ENCODE measurements at regions not wholly inside any gene's neighbourhood (a gene's known extent, or its start where the extent isn't known, plus 50 kb on each side); places are given as distances from the start of the nearest gene placed in this dataset.
A peak's percentile ranks its signal among the peaks of the same experiment; 100 is the strongest.
"Not testable (repeated sequence)": the region's sequence is repeated elsewhere in the genome, so short reads cannot be mapped to it uniquely, and the experiment has no call there.

DNA sequence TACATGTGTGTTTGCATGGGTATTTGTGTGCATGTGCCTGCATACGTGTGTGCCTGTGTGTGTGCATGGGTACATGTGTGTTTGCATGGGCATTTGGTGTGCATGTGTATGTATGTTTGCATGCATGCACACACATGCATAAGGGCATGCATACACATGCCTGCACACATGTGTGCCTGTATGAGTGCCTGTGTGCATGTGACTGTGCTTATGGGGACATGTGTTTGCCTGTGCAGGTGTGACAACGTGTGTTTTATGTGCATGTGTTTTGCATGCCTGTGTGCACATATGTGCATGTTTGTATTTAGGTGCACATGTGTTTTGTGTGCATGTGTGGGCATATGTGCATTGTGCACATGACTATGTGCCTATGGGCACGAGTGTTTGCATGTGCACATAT, 165.7 kb downstream of the ERMARD start:
- no peak for DNase-seq

DNA sequence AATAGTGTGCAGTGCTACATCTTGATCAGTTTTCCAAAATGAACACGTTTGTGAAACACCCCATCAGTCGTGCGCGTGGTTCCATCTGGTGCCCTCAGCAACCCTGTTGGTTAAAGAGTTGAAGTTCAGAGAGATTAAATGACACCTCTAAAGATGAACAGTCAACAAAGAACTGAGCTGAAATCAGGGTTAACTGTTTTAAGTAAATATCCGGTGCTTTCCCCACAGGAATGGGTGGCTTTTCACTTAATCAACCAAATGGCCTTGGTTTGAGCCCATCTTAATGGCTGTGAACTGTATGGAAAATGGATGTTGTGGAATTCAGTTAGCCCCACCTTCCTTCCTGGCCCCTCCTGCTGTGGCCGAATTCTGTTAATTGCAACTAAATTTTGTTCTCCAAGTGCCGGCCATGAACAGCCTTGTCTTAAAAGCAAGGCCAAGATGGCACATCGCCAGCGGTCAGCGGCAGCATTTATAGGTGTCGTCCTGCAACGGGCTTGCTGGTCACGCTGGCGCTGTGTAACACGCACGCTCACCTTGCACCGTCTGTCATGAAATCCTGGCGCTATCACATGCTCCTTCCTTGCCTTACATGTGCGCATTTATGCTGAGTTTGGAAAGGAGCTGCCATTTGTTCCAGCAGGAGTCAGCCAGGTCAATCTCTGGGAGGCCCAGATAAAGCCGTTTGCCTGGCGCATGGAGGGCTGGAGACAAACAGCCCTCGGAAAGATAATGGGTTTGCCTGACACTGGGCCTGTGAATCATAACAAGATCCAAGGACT, 164.5 kb downstream of the ERMARD start:
- no peak for DNase-seq

DNA sequence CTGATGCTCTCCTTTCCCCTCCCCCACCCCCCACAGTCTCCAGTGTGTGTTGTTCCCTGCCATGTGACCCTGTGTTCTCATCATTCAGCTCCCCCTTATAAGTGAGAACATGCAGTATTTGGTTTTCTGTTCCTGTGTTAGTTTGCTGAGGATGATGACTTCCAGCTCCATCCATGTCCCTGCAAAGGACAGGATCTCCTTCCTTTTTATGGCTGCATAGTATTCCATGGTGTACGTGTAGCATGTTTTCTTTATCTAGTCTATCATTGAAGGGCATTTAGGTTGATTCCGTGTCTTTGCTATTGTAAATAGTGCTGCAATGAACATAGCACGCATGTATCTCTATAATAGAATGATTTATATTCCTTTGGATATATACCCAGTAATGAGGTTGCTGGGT, 162.3 kb downstream of the ERMARD start:
- DNase-seq: not testable (repeated sequence)

DNA sequence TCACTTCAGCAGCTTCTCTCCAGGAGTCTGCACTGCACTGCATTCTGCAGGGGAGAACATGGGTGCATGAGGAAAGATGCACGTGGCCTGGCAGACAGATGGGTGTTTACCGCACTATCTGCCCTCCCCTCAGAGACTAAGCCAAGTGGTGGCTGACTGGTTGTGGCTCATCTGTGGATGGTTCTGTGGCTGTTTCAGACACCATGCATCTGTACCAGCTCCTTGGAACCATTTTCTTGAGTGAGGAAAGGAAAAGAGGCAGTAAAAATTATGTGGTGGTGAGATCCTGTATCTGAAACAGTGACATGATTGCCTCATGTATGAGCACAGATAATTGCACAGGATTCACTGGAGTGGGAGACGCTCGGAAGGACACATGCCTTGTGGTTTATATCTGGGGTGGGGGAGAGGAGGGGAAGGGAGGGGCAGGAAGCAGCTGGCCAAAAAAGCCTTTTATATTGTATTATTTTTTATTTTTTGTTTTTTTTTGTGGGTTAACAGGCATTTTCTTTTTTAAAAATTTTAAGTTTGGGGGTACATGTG, 161.7 kb downstream of the ERMARD start:
- no peak for DNase-seq

DNA sequence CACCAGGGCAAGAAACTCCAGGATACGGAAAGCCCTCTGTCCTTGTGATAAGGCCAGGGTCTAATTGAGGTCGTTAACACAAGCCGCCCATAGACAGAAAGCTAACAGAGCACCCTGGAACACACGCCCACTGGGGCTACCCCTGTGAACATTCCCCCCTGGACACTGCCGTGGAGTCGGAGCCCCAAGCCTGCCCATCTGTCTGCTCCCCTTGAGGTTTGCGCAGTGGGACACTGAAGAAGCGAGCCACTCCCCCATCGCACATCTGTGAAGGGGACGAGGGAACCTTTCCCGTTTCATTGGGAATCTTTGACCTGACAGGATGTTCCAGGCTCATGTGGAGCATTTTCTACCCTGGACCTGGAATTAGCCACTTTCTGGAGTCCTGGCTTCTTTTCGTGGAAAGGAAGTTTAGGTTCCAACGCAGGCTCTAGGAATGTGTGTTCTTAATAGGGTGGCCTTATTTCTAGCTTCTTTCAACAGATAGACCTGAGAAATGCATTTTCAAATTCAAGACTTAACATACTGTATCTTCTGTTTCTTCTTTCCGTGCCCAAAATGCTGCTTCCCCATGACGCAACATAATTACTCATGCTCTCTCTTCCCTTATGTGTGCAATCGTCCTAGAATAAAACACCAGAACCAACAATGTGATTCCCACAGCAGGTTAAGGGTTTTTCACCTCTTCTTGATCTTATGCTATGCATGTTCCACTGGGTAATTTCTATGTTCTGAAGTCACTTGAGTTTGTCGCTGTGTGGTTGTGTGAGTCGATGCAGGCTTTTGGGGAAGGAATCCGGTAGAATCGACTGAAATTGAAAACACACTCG, 161.1 kb downstream of the ERMARD start:
- DNase-seq: no peak

DNA sequence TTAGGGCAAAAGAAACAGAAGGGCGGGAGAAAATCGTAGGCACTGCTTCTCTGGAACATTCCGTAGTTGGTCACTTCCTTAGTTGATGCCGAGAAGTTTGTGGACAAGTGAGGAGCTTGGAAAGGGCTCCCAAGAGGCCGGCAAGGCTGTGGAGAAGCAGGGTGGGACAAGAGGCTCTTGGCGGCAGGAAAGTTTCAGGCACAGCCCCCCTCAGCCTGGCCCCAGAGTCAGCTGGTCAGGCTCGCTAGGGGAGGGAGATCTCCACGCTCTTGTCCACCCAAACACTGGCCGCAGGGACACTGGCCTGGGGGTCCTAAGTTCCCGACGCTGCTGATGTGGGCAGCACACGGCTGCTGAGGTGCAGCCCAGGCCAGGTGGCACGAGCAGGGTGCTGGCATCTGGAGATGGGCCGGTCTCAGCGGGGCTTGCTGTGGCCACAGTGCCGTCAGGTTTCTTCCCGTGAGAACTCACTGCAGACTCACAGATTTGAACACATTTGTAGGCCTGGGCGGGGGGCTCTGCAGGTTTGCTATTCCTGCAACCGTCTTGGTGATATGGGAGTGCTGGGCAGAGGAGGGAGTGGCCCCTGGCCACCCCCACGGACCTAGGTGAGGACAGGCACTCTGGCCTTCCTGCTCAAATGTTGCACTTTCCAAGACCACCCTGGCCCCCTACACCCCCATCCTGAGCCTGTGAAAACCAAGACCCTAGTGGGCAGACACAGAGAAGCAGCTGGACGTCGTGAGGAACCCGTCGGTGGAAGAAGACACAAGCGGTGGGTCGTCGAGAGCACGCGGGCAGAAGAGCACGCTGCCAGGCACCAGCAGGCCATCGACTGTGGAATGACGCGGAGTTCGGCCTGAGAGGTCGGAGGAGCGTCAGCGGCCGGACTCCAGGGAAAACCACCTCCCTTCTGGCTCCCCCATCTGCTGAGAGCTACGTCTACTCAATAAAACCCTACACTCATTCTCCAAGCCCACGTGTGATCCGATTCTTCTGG, 160.1 kb downstream of the ERMARD start:
- DNase-seq: no peak

DNA sequence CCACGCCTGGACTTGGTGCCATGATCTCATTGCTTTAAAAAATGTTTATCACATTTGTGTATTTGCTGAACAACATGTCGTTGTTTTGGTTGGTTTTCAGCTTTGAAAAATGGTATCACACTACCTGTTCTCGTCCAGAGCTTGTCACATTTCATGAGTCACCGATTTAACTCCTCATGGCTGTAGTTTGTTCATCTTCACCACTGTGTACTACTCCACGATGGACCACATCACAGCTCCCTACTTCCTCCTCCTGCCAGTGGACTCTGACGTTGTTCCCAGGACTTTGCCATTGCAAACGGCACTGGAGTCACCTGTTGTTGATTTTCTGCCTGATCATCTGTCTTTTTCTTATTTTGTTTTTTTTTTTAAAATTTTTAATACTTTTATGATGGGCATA, 157.7 kb downstream of the ERMARD start:
- DNase-seq: no peak

DNA sequence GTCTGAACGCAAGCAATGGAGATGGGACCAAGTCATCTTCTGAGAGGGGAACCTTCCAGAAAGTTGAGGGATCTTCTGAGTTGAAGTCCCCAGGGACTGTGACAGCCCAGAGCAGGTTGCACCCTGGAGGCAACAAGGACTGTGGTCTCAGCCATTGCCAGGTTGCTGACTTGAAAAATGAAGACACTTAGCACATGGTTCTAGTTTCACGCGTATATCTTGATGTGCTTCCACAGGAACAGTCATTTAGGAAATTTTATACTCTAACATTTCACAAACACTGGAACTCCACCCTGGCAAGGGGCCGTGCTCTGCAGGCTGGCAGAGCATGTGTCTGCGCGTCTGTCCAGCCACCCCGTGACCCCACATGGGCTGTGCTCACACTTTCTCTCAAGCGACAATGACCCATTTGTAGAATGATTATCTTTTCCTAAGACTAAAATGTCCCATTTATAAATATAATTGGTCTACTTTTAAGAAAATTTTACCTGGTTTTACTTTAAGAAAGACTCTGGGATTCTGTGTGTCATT, 157.0 kb downstream of the ERMARD start:
- DNase-seq: no peak

DNA sequence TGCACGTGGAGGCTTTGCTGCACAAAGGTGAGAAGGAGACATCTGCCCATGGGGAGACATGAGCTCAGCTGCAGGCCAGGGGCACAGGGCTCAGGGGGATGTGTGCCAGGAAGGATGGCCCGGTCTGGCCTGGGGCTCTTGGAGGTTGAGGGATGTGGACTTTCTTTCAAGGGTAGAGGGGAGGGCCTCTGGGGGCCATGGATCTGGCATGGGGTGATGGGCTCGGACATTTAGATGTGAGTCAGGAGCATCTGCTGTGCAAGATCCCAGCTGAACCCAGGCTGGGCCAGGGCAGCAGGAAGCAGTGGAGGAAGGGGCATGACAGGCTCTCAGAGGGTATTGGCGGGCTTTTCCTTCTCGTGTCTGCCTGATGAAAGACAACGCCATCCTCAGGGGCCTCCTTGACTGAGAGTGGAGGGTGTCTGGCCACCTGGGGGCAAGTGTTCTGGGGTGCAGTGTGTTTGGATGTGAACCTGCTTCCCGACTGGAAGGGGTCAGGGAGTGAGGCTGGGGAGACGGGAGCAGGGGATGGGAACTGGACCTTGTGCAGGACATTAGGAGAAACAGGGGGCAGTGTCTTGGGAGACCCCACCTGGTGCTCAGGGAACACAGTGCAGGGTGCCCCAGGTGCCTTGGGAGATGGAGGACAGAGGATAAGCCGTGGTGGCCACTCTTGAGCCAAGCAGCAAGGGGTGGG, 156.1 kb downstream of the ERMARD start:
- no peak for DNase-seq

DNA sequence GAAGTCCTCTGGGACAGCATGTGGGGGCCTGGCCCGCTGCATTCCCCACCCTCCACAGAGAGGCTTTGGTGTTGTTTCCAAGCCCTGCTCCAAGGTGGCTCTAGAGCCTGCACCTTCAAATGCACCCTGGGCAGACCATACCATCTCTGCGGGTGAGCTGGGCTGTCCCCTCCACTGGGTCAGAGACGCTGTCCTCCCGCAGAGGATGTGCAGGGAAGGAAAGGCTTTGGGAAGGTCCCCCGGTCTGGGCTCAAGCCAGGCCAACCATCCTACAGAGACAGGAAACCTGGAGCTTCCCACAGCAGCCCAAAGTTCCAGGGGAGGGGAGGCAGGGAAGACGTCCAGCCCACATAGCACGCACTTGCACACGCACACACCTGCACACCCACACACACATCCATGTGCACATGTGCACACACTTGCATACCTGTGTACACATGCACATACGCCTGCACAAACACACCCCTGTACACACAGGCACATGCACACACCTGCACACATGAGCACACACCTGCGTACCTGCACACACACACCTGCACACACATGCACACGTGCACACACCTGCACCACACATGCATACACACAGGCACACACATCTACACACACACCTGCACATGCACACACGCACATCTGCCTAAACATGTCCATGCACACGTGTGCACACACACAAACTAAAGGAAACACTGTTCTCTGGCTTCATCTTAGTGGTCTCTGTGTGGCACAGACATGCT, 155.4 kb downstream of the ERMARD start:
- no peak for DNase-seq

DNA sequence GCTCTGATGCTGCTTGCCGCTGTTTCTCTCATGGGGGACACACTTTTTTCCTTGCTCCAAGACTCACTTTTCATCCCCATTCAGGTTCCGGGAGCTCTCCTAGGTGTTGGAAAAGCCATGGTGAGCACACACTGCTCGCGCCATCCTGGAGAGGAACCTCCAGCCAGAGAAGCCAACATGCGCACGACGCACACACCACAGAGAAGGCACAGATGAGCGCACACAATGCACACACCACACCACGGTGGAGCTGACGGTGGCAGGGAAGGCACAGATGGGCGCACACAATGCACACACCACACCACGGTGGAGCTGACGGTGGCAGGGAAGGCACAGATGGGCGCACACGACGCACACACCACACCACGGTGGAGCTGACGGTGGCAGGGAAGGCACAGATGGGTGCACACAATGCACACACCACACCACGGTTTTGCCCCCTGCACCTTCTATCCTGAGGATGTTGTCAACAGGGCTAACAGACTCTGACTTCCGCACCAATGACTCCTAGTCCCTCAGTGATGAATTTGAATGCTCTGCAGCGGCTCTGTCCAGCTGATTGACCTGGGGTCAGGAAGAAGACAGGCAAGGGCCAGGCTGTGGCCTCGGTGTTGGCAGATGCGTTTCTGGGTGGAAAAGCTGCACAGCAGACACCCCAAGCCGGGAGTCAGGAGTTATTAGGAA, 154.7 kb downstream of the ERMARD start:
- peak; percentile 66 for DNase-seq

DNA sequence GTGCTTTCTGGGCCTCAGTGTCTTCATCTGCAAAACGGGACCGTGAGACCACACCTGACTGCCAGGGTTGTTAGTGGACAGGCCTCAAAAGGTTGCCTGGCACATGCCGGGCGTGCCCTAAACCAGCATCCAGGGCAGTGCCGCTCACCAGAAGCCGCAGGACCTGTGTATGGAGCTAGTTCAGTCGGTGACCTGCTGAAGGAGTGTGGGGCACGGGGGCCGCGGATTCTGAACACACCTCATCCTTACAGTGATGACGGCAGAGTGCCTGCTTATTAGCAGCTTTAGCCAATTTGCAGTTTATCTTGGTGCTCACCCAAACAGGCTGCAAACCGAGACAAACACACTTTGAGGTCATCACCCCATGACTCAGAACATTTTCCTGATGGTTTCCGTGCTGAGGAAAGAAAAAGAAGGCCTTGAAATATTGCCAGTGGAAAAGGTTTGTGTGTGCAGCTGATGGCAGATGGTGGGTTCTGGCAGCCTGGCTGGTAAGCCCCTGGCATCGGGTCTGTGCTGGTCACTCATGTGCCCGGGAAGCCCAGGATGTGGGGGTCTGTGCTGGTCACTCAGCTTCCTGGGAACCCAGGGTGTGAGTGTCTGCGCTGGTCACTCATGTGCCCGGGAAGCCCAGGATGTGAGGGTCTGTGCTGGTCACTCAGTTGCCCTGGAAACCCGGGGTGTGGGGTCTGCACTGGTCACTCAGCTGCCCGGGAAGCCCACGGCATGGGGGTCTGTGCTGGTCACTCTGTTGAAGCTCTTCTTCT, 153.8 kb downstream of the ERMARD start:
- no peak for DNase-seq

DNA sequence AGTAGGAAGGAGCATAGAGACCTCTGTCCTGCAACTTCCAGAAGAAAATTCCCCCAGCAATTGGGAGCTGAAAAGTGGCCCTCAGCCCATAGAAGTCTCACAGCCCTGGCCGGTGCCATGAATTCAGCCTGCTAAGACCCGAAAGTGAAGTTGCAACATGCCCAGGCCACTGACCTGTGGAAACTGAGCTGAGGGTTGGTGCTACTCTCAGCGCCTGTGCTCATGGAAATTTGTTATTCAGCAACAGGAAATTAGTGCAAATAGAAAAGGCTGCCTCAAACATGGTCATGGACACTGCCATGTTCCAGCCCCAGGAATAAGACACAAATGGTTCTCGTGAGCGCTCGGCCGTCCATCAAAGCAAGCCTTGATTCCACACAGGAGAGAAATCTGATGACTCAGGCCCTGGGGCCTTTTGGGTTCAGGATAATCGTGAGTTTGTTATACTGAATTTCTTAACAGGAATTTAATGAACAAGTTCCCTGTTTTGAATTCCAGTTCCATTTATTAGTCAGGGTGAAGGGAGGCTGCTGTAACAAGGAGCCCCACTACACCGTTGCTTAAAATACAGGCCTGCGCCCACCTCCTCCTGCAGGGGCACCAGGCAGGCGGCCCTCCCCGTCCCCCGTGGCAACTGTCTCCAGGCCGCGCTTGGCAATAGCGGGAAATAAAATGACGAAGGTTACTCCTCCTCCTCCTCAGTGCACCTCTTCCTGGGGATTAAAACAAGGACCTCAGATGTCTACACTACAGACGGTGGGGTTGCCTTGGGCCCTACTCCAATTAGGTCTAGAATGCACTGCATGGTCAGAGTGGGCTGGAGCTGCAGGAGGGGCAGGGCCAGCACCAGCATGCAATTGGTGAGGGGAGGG, 152.9 kb downstream of the ERMARD start:
- no peak for DNase-seq

DNA sequence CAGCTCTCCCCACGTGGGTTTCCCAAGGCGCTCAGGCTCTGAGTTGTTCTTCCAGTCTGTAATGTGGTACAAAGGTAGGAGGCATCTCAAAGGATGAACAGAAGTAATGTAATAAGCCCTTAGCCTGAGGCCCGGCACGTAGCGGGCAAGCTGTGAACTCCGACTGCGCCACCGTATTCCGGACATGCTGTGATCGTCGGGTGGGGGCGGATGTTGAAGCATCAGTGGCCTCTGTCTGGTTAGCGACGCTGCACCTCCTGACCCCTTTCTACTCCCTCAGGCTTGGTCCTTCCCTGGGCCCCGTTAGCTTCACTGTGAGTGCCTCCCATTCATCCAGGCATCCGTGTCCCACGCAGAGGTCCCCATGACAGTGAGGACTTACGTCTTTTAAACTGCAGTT, 151.7 kb downstream of the ERMARD start:
- DNase-seq: no peak

DNA sequence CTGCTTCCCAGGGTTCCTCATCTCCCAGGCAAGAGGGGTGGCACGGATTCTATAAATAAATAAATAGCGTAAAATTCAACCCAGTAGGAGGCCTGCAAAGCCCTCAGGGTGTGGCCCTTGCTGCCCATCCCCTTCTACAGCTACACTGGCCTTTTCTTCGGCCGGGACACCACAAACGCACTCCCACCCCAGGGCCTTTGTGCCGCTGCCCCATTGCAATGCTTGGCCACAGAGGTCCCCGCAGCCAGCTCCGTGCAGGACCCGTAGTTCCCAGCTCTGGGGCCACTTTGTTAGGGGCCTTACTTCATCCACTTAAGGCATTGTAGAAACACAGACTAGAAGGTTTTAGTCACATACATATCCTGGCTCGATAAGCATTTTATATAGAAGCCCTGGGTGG, 151.2 kb downstream of the ERMARD start:
- no peak for DNase-seq

DNA sequence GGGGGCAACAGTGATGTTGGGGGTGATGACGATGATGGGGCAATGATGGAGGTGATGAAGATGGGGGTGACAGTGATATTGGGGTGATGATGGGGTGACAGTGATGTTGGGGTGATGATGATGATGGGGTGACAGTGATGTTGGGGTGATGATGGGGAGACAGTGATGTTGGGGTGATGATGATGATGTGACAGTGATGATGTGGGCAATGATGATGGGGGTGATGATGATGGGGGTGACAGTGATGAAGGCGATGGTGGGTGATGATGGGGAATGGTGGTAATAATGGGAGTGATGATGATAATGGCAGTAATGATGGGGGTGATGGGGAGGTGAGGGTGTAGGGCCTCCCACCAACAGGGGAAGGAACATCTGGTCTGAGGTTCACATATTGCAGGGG, 150.6 kb downstream of the ERMARD start:
- DNase-seq: no peak

DNA sequence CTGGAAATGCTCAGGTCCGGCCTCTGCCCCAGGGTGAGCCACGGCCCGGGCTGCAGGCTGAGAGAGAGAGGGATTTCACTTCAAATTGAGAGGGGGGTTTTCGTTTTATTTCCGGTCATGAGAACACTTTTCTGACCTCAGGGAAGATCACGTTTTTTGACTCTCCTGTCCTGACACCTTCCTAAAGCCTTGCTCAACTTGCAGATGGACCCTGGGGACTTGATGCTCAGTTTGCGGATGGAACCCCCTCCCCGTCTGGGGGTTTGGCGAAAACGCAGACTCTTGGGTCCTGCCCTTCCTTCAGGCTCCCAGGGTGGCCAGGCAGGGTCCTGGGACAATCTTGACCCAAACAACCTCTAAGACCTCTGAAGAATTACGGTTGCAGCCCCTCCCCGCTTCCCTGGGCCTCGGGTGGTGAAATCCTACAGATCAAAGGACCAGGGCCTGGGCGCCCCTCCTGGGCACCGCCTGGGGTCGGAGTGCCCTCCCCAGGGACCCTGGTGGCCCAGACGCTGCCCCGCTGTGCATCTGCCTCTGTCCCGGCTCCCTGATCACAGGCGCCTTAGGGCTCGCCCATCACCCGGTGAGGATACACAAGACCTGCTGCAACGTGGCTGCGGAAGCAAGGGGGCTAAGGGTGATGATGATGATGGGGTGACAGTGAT, 148.2 kb downstream of the ERMARD start:
- no peak for DNase-seq

All from eye (tissue), 1 donor.